ENCODE measurements at regions not wholly inside any gene's neighbourhood (a gene's known extent, or its start where the extent isn't known, plus 50 kb on each side); places are given as distances from the start of the nearest gene placed in this dataset.

DNA sequence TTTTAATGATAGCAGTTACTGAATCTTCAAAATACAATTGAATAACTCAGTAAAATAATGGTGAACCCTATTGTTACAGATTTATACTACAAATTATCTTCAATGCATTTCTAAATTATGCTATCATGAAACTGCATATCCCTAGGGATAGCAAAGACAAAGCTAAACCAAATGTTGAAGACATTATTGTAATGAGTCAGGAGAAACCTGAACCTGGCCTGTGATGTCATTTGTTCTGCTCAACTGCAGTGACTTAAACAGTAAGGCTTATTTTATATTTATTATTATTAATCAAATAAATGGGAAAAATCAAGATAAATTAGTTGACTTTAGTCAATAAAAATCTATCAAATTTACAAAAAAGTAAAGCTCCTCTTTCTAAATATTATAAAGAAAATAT is 100.3 kb downstream of the UCHL5 start:
- Histone ChIP-seq H3K4me1 (no peaks in the 10 kb centered on the region), H3K4me3 (no peak overlapping the region), H3K36me3 (no peaks in the 10 kb centered on the region), H3K9me3 (no peaks in the 10 kb centered on the region), H3K27me3 (no peaks in the 10 kb centered on the region), H3K27ac (no peak overlapping the region)
- TF ChIP-seq, protein P1, sequence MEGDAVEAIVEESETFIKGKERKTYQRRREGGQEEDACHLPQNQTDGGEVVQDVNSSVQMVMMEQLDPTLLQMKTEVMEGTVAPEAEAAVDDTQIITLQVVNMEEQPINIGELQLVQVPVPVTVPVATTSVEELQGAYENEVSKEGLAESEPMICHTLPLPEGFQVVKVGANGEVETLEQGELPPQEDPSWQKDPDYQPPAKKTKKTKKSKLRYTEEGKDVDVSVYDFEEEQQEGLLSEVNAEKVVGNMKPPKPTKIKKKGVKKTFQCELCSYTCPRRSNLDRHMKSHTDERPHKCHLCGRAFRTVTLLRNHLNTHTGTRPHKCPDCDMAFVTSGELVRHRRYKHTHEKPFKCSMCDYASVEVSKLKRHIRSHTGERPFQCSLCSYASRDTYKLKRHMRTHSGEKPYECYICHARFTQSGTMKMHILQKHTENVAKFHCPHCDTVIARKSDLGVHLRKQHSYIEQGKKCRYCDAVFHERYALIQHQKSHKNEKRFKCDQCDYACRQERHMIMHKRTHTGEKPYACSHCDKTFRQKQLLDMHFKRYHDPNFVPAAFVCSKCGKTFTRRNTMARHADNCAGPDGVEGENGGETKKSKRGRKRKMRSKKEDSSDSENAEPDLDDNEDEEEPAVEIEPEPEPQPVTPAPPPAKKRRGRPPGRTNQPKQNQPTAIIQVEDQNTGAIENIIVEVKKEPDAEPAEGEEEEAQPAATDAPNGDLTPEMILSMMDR (IDR thresholded peaks at IDR 0.05), result no peak
- no peak for TF ChIP-seq POLR2A (IDR thresholded peaks at IDR 0.05)
- TF ChIP-seq POLR2AphosphoS5 (IDR thresholded peaks at IDR 0.05), result no peak
- no peak for TF ChIP-seq EP300 (IDR thresholded peaks at IDR 0.05)
- intact Hi-C loops (cut with DNase I), result no loop called here
- no peak for DNase-seq

DNA sequence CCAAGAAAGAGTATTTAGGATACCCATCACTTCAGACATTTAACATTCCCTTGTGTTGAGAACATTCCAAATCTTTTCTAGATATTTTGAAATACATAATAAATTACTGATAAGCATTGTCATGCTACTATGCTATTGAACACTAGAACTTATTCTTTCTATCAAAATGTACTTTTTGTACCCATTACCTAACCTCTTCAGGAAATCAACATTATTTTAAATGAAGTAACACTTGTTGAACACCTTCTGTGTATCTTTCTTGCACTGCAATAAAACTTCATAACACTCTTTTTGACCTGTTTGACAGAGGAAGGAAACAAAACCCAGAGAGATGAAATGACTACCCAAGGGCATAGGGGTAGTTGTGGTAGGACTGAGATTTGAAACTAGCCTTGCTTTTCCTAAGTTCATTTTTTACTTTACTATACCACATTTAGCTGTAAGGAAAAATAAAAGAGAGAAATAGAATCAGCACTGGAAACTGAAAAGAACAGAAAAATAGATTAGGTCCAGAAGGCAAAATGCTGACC is 99.4 kb downstream of the UCHL5 start:
- intact Hi-C loops (cut with DNase I), result no loop called here
- no peak overlapping the region for H3K27ac ChIP-seq
- no peak for DNase-seq

More for the DNA sequence above, 99.4 kb downstream of the UCHL5 start:
- Histone ChIP-seq H3K36me3 (no peaks in the 10 kb centered on the region), H3K4me3 (no peak overlapping the region), H3K27me3 (no peaks in the 10 kb centered on the region), H3K9me3 (no peaks in the 10 kb centered on the region), H3K4me1 (no peaks in the 10 kb centered on the region)
- no peak for TF ChIP-seq POLR2A (IDR thresholded peaks at IDR 0.05)
- TF ChIP-seq POLR2AphosphoS5 (IDR thresholded peaks at IDR 0.05), result no peak
- no peak for TF ChIP-seq EP300 (IDR thresholded peaks at IDR 0.05)
- TF ChIP-seq, protein P1 (IDR thresholded peaks at IDR 0.05), result no peak

Small RNA genes lying in the stretch of these regions (small RNA-seq; reads per million reads assigned to genes)
- gene RN7SKP126, result 0 reads per million in 3 donors

Measured in sigmoid colon (tissue), 5 donors.